HG02884 (cell line): ENCODE measurements at regions not wholly inside any gene's neighbourhood (a gene's known extent, or its start where the extent isn't known, plus 50 kb on each side); places are given as distances from the start of the nearest gene placed in this dataset.
"Not testable (repeated sequence)": the region's sequence is repeated elsewhere in the genome, so short reads cannot be mapped to it uniquely, and the experiment has no call there.

Experiments
- ATAC-seq: cut with Tn5 transposase; IDR thresholded peaks from one replicate; pipeline ENCODE4 v1.9.1; 2021; ENCODE audit warnings: mild to moderate bottlenecking, moderate library complexity; ENCODE audit not compliant: unreplicated experiment

GRCh38 chr2:17000184-17000482, 334.5 kb upstream of the CYRIA start:
- no peak for ATAC-seq

DNA sequence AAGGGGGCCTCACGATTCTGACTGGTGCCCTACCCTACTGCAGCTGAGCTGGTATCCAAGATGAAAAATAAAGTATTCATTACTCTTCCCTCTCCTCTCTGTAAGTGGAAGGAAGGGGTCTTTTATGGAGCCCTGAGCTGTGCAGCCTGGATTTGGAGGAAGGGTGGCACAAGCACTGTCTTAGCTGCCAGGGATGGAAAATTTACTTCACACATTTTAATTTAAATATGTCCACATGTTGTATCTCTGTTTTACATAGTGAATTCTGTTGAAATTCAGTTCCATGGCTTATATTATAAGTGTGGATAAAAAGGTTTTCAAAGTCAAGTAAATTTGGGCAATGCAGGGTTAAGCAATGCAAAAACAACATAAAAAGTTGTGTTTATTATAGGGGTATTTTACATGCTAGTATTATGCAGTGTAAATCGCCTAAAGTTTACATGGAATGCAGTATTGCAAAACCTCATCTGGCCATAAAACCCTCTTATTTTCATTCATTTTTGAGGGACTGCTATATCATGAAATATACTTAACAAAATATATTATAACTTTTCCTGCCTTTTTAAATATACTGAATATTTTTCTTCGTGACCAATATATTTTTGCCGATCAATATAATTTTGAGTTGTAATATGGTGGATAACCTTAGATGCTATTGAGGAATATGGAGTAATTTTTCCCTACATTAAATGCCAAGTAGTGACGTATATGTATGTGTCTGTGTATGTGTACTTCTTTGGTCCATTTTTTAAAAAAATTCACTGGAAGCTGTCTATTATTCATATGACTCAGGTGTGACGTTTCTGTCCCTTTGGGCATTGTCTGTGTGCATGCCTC, 333.9 kb upstream of the CYRIA start:
- no peak for ATAC-seq

DNA sequence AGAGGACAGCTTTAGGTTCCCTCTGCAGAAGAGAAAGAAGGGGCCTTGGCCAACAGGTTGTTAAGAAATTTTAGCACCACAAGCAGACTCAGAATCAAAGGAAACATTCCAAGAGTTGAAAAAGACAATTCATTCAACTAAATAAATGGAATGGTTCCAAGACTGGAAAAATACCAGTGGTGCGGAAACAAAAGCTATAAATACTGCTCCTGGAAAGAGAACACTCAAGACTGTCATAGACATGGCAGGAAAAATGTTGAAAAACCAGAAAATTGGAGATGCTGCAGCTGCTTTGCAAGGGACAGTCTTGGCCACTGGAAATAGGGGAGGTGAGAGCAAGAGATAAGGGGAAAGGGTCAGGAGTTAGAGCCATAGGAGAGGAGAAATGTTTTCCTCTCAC, 312.7 kb upstream of the CYRIA start:
- no peak for ATAC-seq

DNA sequence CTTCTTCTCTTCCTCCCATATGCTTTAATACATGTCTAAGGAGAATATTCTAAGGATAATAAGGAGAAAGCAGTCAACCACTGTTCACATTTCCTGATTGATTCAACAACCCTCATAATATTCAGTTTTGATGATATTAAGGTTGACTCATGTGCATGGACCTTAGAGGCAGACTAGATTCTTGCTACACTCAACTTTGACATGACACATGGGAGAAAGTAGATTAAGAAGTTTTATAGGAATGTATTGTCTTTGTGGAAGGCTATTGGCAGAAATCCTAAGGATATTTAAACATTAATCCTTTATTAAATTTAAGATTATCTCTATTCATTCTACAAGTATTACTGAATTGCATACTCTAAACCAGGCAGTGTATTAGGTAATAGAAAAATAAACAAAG, 309.1 kb upstream of the CYRIA start:
- no peak for ATAC-seq

- ATAC-seq: no peak
These were observed 308.1 kb upstream of the CYRIA start for GRCh38 chr2:16973586-16974286.

DNA sequence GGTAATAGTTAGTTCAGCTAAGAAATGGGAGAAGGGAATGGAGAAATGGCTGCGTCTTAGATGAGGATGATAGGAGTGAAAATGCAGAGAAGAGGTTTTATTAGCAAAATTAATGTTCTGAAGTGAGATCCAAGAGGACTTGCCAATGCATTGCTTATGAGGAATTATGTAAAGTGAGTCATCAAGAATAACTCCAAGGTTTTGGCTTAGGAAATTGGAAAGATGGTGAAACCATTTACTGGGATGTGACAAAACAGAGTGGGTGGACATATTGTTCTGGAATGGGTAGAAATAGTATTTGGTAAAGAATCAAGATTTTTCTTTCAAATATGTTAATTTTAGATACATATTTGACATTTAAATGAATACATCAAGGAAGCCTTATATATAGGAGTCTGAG, 306.6 kb upstream of the CYRIA start:
- ATAC-seq: no peak

- no peak for ATAC-seq
These were observed 306.1 kb upstream of the CYRIA start for GRCh38 chr2:16971722-16972234.

- ATAC-seq: not testable (repeated sequence)
These were observed 305.3 kb upstream of the CYRIA start for GRCh38 chr2:16970948-16971347.

GRCh38 chr2:16962505-16962904, 296.9 kb upstream of the CYRIA start:
- ATAC-seq: no peak

- ATAC-seq: peak; percentile 72
These were observed 294.9 kb upstream of the CYRIA start for GRCh38 chr2:16960579-16960978.

GRCh38 chr2:16958266-16958665, 292.6 kb upstream of the CYRIA start:
- ATAC-seq: no peak

GRCh38 chr2:16952805-16953204, 287.2 kb upstream of the CYRIA start:
- no peak for ATAC-seq

- no peak for ATAC-seq
These were observed 286.7 kb upstream of the CYRIA start for GRCh38 chr2:16952368-16952767.

DNA sequence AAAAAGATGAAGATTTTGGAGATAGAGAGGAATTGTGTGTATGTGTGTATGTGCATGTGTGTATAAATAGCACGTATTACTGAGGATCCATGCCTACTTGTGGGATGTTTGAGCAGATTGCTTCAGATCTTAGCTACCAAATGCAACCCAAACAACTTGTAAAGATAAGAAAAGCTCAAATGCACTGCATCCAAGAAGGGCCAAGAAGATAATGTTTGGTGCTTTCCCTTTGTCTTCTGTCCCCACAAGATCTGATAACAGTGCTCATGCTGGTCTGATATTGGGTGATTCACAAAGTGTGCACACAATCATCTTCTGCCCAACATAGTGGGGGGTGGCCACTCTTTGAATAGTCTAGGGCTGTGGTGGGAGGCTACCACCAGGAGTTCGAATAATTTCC, 284.8 kb upstream of the CYRIA start:
- ATAC-seq: no peak

GRCh38 chr2:16948710-16949109, 283.1 kb upstream of the CYRIA start:
- no peak for ATAC-seq

- ATAC-seq: peak; percentile 69
These were observed 282.4 kb upstream of the CYRIA start for GRCh38 chr2:16948053-16948452.

- no peak for ATAC-seq
These were observed 277.8 kb upstream of the CYRIA start for GRCh38 chr2:16943279-16943958.

- ATAC-seq: no peak
These were observed 274.6 kb upstream of the CYRIA start for GRCh38 chr2:16940214-16940613.

DNA sequence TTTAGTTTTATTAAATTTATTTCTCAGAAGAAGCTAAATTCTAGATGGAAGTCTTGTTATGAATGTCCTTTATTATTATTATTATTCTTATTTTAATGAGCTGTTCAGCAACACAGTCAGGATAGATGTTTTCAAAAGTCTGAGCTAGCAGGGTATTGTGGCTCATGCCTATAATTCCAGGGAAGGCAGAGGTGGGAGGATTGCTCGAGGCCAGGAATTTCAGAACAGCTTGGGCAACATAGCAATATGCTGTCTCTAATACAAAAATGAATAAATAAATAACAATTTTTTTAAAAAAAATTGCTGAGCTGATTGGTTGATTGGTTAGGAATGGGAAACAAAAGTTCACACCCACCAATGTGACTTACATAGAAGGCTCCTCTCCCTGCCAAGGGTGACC, 274.1 kb upstream of the CYRIA start:
- no peak for ATAC-seq

- no peak for ATAC-seq
These were observed 267.7 kb upstream of the CYRIA start for GRCh38 chr2:16933355-16933754.

GRCh38 chr2:16932826-16933225, 267.2 kb upstream of the CYRIA start:
- ATAC-seq: no peak

GRCh38 chr2:16931441-16931840, 265.8 kb upstream of the CYRIA start:
- no peak for ATAC-seq
